Islet precursor cell (in vitro differentiated cells): ENCODE measurements at regions not wholly inside any gene's neighbourhood (a gene's known extent, or its start where the extent isn't known, plus 50 kb on each side); places are given as distances from the start of the nearest gene placed in this dataset.
"Not testable (repeated sequence)": the region's sequence is repeated elsewhere in the genome, so short reads cannot be mapped to it uniquely, and the experiment has no call there.

Source experiments
- DNase-seq: peaks from one replicate; pipeline ENCODE4 v3.0.0-alpha.2; 2018

- DNase-seq = peak; percentile 64
These were observed 270.8 kb downstream of the SPRY2 start for GRCh38 chr13:80070024-80070703.

- no peak for DNase-seq
These were observed 271.6 kb downstream of the SPRY2 start for GRCh38 chr13:80069374-80069773.

GRCh38 chr13:80065996-80066395 is 274.9 kb downstream of the SPRY2 start:
- no peak for DNase-seq

GRCh38 chr13:80062416-80062815 is 278.5 kb downstream of the SPRY2 start:
- not testable (repeated sequence) for DNase-seq

GRCh38 chr13:80059789-80060188 is 281.1 kb downstream of the SPRY2 start:
- DNase-seq = no peak

- DNase-seq = no peak
These were observed 282.3 kb downstream of the SPRY2 start for GRCh38 chr13:80058626-80059025.

- no peak for DNase-seq
These were observed 285.1 kb downstream of the SPRY2 start for GRCh38 chr13:80055847-80056246.

- DNase-seq = no peak
These were observed 286.1 kb downstream of the SPRY2 start for GRCh38 chr13:80054806-80055205.

GRCh38 chr13:80052286-80052685 is 288.6 kb downstream of the SPRY2 start:
- no peak for DNase-seq

GRCh38 chr13:80050252-80050651 is 290.7 kb downstream of the SPRY2 start:
- no peak for DNase-seq

- DNase-seq = peak; percentile 93
These were observed 292.1 kb downstream of the SPRY2 start for GRCh38 chr13:80048802-80049201.

- DNase-seq = no peak
These were observed 292.9 kb downstream of the SPRY2 start for GRCh38 chr13:80048030-80048429.

GRCh38 chr13:80047406-80047805 is 293.5 kb downstream of the SPRY2 start:
- DNase-seq = peak; percentile 77

GRCh38 chr13:80040981-80041317 is 300.0 kb downstream of the SPRY2 start:
- no peak for DNase-seq

GRCh38 chr13:80040196-80040980 is 300.5 kb downstream of the SPRY2 start:
- DNase-seq = peak; percentile 57

GRCh38 chr13:80039000-80039399 is 301.9 kb downstream of the SPRY2 start:
- no peak for DNase-seq

- DNase-seq = no peak
These were observed 302.6 kb downstream of the SPRY2 start for GRCh38 chr13:80038371-80038770.

GRCh38 chr13:80037505-80037888 is 303.4 kb downstream of the SPRY2 start:
- DNase-seq = peak; percentile 68

GRCh38 chr13:80036845-80037504 is 304.0 kb downstream of the SPRY2 start:
- DNase-seq = no peak

GRCh38 chr13:80035096-80035495 is 305.8 kb downstream of the SPRY2 start:
- no peak for DNase-seq

- DNase-seq = no peak
These were observed 307.0 kb downstream of the SPRY2 start for GRCh38 chr13:80033951-80034350.

- DNase-seq = no peak
These were observed 307.6 kb downstream of the SPRY2 start for GRCh38 chr13:80033286-80033685.

- peak; percentile 56 for DNase-seq
These were observed 310.4 kb downstream of the SPRY2 start for GRCh38 chr13:80030491-80030890.

GRCh38 chr13:80029170-80029569 is 311.8 kb downstream of the SPRY2 start:
- no peak for DNase-seq
